ENCODE measurements at regions not wholly inside any gene's neighbourhood (a gene's known extent, or its start where the extent isn't known, plus 50 kb on each side); places are given as distances from the start of the nearest gene placed in this dataset.
"Not testable (repeated sequence)": the region's sequence is repeated elsewhere in the genome, so short reads cannot be mapped to it uniquely, and the experiment has no call there.

GRCh38 chr3:77707281-77707680 is 667.4 kb downstream of the ROBO2 start:
- no peak for DNase-seq (ENCODE audit: low read depth, low spot score)

- DNase-seq (ENCODE audit: low read depth, low spot score): no peak
Observed at GRCh38 chr3:77709155-77709554, 669.3 kb downstream of the ROBO2 start.

GRCh38 chr3:77718311-77718710 is 678.4 kb downstream of the ROBO2 start:
- DNase-seq (ENCODE audit: low read depth, low spot score): peak; percentile 20

- no peak for DNase-seq (ENCODE audit: low read depth, low spot score)
Observed at GRCh38 chr3:77720460-77720971, 680.6 kb downstream of the ROBO2 start.

GRCh38 chr3:77726517-77726916 is 686.6 kb downstream of the ROBO2 start:
- peak; percentile 15 for DNase-seq (ENCODE audit: low read depth, low spot score)

GRCh38 chr3:77746048-77746447 is 706.1 kb downstream of the ROBO2 start:
- DNase-seq (ENCODE audit: low read depth, low spot score): no peak

- no peak for DNase-seq (ENCODE audit: low read depth, low spot score)
Observed at GRCh38 chr3:77746892-77747291, 707.0 kb downstream of the ROBO2 start.

GRCh38 chr3:77756397-77756975 is 716.6 kb downstream of the ROBO2 start:
- DNase-seq (ENCODE audit: low read depth, low spot score): not testable (repeated sequence)

- no peak for DNase-seq (ENCODE audit: low read depth, low spot score)
Observed at GRCh38 chr3:77772459-77772858, 732.6 kb downstream of the ROBO2 start.

GRCh38 chr3:77773084-77773483 is 733.2 kb downstream of the ROBO2 start:
- no peak for DNase-seq (ENCODE audit: low read depth, low spot score)

- peak; percentile 65 for DNase-seq (ENCODE audit: low read depth, low spot score)
Observed at GRCh38 chr3:77780278-77780996, 740.5 kb downstream of the ROBO2 start.

GRCh38 chr3:77786216-77786615 is 746.3 kb downstream of the ROBO2 start:
- no peak for DNase-seq (ENCODE audit: low read depth, low spot score)

- DNase-seq (ENCODE audit: low read depth, low spot score): no peak
Observed at GRCh38 chr3:77795013-77795412, 755.1 kb downstream of the ROBO2 start.

- DNase-seq (ENCODE audit: low read depth, low spot score): peak; percentile 12
Observed at GRCh38 chr3:77799278-77799677, 759.4 kb downstream of the ROBO2 start.

GRCh38 chr3:77800893-77801292 is 761.0 kb downstream of the ROBO2 start:
- DNase-seq (ENCODE audit: low read depth, low spot score): no peak

- no peak for DNase-seq (ENCODE audit: low read depth, low spot score)
Observed at GRCh38 chr3:77807312-77807711, 767.4 kb downstream of the ROBO2 start.

- DNase-seq (ENCODE audit: low read depth, low spot score): no peak
Observed at GRCh38 chr3:77814845-77815244, 774.9 kb downstream of the ROBO2 start.

- no peak for DNase-seq (ENCODE audit: low read depth, low spot score)
Observed at GRCh38 chr3:77815467-77815866, 775.6 kb downstream of the ROBO2 start.

GRCh38 chr3:77816366-77816765 is 776.5 kb downstream of the ROBO2 start:
- no peak for DNase-seq (ENCODE audit: low read depth, low spot score)

GRCh38 chr3:77825001-77825827 is 785.3 kb downstream of the ROBO2 start:
- peak; percentile 96 for DNase-seq (ENCODE audit: low read depth, low spot score)

- no peak for DNase-seq (ENCODE audit: low read depth, low spot score)
Observed at GRCh38 chr3:77835921-77836320, 796.0 kb downstream of the ROBO2 start.

- no peak for DNase-seq (ENCODE audit: low read depth, low spot score)
Observed at GRCh38 chr3:77837456-77838025, 797.6 kb downstream of the ROBO2 start.

Data from astrocyte of the hippocampus (primary cell).